ENCODE measurements at regions not wholly inside any gene's neighbourhood (a gene's known extent, or its start where the extent isn't known, plus 50 kb on each side); places are given as distances from the start of the nearest gene placed in this dataset.

DNA sequence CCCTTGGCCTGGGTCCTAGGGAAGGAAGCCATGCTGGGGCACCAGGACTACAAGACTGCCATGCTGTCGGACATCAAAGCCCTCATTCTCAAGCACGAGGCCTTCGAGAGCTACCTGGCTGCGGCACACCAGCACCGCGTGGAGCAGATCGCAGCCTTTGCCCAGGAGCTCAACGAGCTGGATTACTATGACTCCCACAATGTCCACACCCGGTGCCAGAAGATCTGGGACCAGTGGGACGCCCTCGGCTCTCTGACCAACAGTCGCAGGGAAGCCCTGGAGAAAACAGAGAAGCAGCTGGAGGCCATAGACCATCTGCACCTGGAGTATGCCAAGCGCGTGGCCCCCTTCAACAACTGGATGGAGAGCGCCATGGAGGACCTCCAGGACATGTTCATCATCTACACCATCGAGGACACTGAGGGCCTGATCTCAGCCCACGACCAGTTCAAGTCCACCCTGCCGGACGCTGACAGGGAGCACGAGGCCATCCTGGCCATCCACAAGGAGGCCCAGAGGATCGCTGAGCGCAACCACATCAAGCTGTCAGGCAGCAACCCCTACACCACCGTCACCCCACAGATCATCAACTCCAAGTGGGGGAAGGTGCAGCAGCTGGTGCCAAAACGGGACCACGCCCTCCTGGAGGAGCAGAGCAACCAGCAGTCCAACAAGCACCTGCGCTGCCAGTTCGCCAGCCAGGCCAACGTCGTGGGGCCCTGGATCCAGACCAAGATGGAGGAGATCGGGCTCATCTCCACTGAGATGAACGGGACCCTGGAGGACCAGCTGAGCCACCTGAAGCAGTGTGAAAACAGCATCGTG, 487.0 kb downstream of the TRAM1L1 start:
- TF ChIP-seq, protein P1, sequence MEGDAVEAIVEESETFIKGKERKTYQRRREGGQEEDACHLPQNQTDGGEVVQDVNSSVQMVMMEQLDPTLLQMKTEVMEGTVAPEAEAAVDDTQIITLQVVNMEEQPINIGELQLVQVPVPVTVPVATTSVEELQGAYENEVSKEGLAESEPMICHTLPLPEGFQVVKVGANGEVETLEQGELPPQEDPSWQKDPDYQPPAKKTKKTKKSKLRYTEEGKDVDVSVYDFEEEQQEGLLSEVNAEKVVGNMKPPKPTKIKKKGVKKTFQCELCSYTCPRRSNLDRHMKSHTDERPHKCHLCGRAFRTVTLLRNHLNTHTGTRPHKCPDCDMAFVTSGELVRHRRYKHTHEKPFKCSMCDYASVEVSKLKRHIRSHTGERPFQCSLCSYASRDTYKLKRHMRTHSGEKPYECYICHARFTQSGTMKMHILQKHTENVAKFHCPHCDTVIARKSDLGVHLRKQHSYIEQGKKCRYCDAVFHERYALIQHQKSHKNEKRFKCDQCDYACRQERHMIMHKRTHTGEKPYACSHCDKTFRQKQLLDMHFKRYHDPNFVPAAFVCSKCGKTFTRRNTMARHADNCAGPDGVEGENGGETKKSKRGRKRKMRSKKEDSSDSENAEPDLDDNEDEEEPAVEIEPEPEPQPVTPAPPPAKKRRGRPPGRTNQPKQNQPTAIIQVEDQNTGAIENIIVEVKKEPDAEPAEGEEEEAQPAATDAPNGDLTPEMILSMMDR (IDR thresholded peaks at IDR 0.05), result no peak
- no peak for TF ChIP-seq ZFX (IDR thresholded peaks at IDR 0.05; ENCODE audit: borderline replicate concordance)

All from 22Rv1 (cell line).